ENCODE measurements at regions not wholly inside any gene's neighbourhood (a gene's known extent, or its start where the extent isn't known, plus 50 kb on each side); places are given as distances from the start of the nearest gene placed in this dataset.

DNA sequence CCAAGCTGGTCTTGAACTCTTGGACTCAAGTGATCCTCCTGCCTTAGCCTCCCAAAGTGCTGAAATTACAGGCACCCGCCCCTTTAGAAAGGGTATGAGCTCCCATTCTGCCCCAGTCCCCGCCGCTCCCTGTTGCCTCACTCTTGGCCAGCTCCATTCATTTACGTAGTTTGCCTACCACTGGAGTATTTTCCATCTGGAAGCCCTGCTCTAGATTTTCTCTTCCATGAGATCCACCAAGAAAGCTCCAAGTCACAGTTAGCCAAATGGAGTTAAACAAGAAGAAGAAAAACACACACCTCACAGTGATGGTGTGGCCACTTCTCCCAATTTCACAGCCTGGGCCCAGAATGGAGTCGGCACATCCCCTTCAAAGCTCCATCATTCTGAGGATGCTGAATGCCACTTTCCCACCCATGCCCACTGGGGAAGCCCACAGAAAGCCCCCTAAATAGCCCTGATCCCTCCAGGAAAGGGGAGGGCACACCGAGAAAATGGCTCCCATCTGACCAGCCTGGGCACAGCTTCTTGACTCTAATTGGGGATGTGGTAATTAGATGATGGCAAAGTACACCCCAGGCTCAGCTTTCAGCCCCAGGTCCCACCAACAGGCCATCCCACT, 381.2 kb downstream of the MN1 start:
- TF ChIP-seq CTCF (conservative IDR thresholded peaks at IDR 0.05): no peak
- Histone ChIP-seq H2BK15ac (ENCODE audit: low read depth, low read length) (no peak overlapping the region), H3K56ac (ENCODE audit: insufficient read length, low read depth, low read length) (no peak overlapping the region), H2AFZ (ENCODE audit: low read length) (no peak overlapping the region), H3K23ac (ENCODE audit: insufficient read length, low read depth, low read length) (no peak overlapping the region), H4K5ac (ENCODE audit: insufficient read length, low read depth, low read length) (no peak overlapping the region), H4K91ac (ENCODE audit: insufficient read length, low read depth, low read length) (no peak overlapping the region), H3K9ac (ENCODE audit: extremely low read depth, insufficient read length, low read length) (no peak overlapping the region), H2BK120ac (ENCODE audit: low read depth, low read length, poor library complexity, severe bottlenecking) (no peak overlapping the region), H3K14ac (ENCODE audit: insufficient read depth, low read length) (no peak overlapping the region), H3K9me3 (ENCODE audit: control insufficient read depth, low read depth, low read length) (no peaks in the 10 kb centered on the region), H3K4ac (ENCODE audit: low read depth, low read length) (no peak overlapping the region), H3K79me2 (ENCODE audit: insufficient read depth, low read length) (no peaks in the 10 kb centered on the region), H3K23me2 (ENCODE audit: insufficient read length, low read depth, low read length, poor library complexity, severe bottlenecking) (no peaks in the 10 kb centered on the region), H3K18ac (ENCODE audit: insufficient read length, low read depth, low read length) (no peak overlapping the region), H3K79me1 (ENCODE audit: insufficient read depth, low read depth, low read length, poor library complexity, severe bottlenecking) (no peaks in the 10 kb centered on the region), H4K8ac (replicated peaks; ENCODE audit: insufficient read length, low read depth, low read length) (no peak overlapping the region), H3K27me3 (ENCODE audit: insufficient read depth, low read length) (no peaks in the 10 kb centered on the region), H3K4me2 (ENCODE audit: insufficient read depth, insufficient read length, low read length) (no peak overlapping the region), H2AK5ac (ENCODE audit: insufficient read length, low read length) (no peak overlapping the region), H4K20me1 (ENCODE audit: control insufficient read depth, insufficient read depth, insufficient read length) (no peaks in the 10 kb centered on the region), H2BK5ac (ENCODE audit: insufficient read length, low read length) (no peak overlapping the region), H3K27ac (ENCODE audit: insufficient read length, low read depth, low read length) (no peak overlapping the region), H2BK20ac (ENCODE audit: low read depth, low read length, poor library complexity, severe bottlenecking) (no peak overlapping the region), H3T11ph (ENCODE audit: low read length) (no peak overlapping the region), H2BK12ac (ENCODE audit: insufficient read length, low read depth, low read length) (no peak overlapping the region), H3K4me1 (ENCODE audit: insufficient read depth, low read length) (peaks cover 9% of the 10 kb centered on the region; the same call in 1 of the 2 replicates)
- Mint-ChIP-seq H3K4me3 (no peak overlapping the region), H3K4me1 (peaks cover 35 to 48% of the 10 kb centered on the region in 2 experiments), H3K27me3 (ENCODE audit: low read depth) (peaks cover 2% of the 10 kb centered on the region; the same call in 1 of the 2 replicates), H3K36me3 (ENCODE audit: insufficient read depth in 1 of 3, low read depth in 3 of 3) (no peaks in the 10 kb centered on the region), H3K27ac (0 out of 7 replicates have a peak overlapping the region, but pooled peaks of 1 of the 3 experiments have one; percentile 52), H3K9me3 (peaks cover 0 to 4% of the 10 kb centered on the region in 2 experiments; a peak in 1 of 5 replicates)
- no peak for DNase-seq
- no CpG with 5 or more reads among the region's 6 CpGs for WGBS (ENCODE audit: extremely low coverage, insufficient read length, low lambda C conversion rate)
